Osteoblast (primary cell): ENCODE measurements at regions not wholly inside any gene's neighbourhood (a gene's known extent, or its start where the extent isn't known, plus 50 kb on each side); places are given as distances from the start of the nearest gene placed in this dataset.
"Not testable (repeated sequence)": the region's sequence is repeated elsewhere in the genome, so short reads cannot be mapped to it uniquely, and the experiment has no call there.

Experiments used
- DNase-seq: peaks from one replicate; pipeline ENCODE4 v3.0.0; 2011; ENCODE audit warnings: low spot score, mixed read lengths; ENCODE audit not compliant: insufficient read length; ENCODE audit errors: missing footprints
- H2AFZ ChIP-seq: 2 replicates; pipeline ENCODE4 v1.6.0; 2011; ENCODE audit warnings: mild to moderate bottlenecking, low read length
- H3K27ac ChIP-seq: 2 replicates; pipeline ENCODE4 v1.5.1; 2011; ENCODE audit warnings: mild to moderate bottlenecking, low read depth, low read length, moderate library complexity
- H3K27me3 ChIP-seq: 2 replicates; pipeline ENCODE4 v1.6.0; 2012; ENCODE audit warnings: mild to moderate bottlenecking, control low read depth, inconsistent platforms, low read length, moderate library complexity; ENCODE audit not compliant: insufficient read depth
- H3K36me3 ChIP-seq: 2 replicates; pipeline ENCODE4 v1.5.1; 2011; ENCODE audit warnings: mild to moderate bottlenecking, low read length, control low read depth, moderate library complexity; ENCODE audit not compliant: insufficient read depth
- H3K4me1 ChIP-seq: 2 replicates; pipeline ENCODE4 v1.5.1; 2011; ENCODE audit warnings: mild to moderate bottlenecking, low read length, control low read depth, moderate library complexity; ENCODE audit not compliant: insufficient read depth
- H3K4me2 ChIP-seq: 2 replicates; pipeline ENCODE4 v1.6.0; 2011; ENCODE audit warnings: mild to moderate bottlenecking, low read length; ENCODE audit not compliant: insufficient read depth
- H3K4me3 ChIP-seq: fragments of 200-600 bp; sonication (generic); 3 replicates; pipeline ENCODE4 v1.5.1; 2012; ENCODE audit warnings: mild to moderate bottlenecking, low read length, inconsistent platforms; ENCODE audit not compliant: insufficient read depth
- H3K79me2 ChIP-seq: 2 replicates; pipeline ENCODE4 v1.6.0; 2012; ENCODE audit warnings: mild to moderate bottlenecking, low read length, control low read depth, inconsistent platforms; ENCODE audit not compliant: insufficient read depth
- H3K9me3 ChIP-seq: 2 replicates; pipeline ENCODE4 v1.5.1; 2011; ENCODE audit warnings: low read depth, low read length, control low read depth
- H4K20me1 ChIP-seq: 2 replicates; pipeline ENCODE4 v1.6.0; 2012; ENCODE audit warnings: mild to moderate bottlenecking, low read length, control low read depth; ENCODE audit not compliant: insufficient read depth

DNA sequence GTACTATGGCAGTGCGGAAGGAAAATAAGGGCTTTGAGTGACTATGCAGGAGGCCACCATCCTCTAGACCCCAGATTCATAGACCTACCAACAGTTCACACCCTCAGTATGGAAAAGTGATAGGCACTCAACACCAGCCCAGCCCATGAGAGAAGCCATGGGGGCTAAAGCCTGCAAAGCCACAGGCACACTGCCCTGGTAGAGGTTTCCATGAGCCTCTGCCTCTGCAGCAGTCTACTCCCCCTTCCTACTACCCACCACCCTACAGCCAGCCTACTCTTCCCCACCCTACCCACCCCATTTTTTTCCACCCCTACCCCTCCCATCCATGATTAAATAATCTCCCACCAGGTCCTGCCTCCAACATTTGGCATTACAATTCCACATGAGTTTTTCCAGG is 241.9 kb downstream of the CWH43 start:
- H3K79me2 ChIP-seq, H2AFZ ChIP-seq, H3K36me3 ChIP-seq, H4K20me1 ChIP-seq, H3K4me3 ChIP-seq, H3K4me1 ChIP-seq, H3K27me3 ChIP-seq, DNase-seq, H3K27ac ChIP-seq, H3K9me3 ChIP-seq, H3K4me2 ChIP-seq: not testable (repeated sequence)

DNA sequence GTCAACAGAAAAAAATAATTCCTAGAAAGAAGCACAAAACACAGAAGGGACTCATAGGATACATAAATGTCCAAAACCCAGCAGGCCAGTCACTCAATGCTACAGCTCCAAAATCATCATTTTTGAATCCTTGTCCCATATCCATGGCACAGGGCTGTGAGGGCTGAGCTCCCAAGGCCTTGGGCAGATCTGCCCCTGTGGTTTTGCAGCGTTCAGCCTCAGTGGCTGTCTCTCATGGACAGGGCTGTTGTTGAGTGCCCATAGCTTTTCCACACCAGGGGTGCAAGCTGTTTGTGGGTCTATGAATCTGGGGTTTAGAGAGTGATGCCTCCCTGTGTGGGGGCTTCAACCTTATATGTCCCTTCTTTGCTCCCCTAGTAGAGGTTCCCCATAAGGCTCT is 243.2 kb downstream of the CWH43 start:
- not testable (repeated sequence) for H3K27me3 ChIP-seq, H2AFZ ChIP-seq, H3K4me2 ChIP-seq, H3K9me3 ChIP-seq, H3K36me3 ChIP-seq, H3K27ac ChIP-seq, H3K79me2 ChIP-seq, H3K4me1 ChIP-seq, DNase-seq, H4K20me1 ChIP-seq, H3K4me3 ChIP-seq

- not testable (repeated sequence) for H3K79me2 ChIP-seq, H3K27me3 ChIP-seq, H3K27ac ChIP-seq, H4K20me1 ChIP-seq, DNase-seq, H3K9me3 ChIP-seq, H3K4me2 ChIP-seq, H3K36me3 ChIP-seq, H3K4me1 ChIP-seq, H3K4me3 ChIP-seq, H2AFZ ChIP-seq
Measured at GRCh38 chr4:49229713-49230112, 243.6 kb downstream of the CWH43 start.

- not testable (repeated sequence) for H3K79me2 ChIP-seq, H3K9me3 ChIP-seq, H3K36me3 ChIP-seq, H3K4me3 ChIP-seq, H2AFZ ChIP-seq, H3K4me2 ChIP-seq, H4K20me1 ChIP-seq, H3K27ac ChIP-seq, H3K4me1 ChIP-seq, H3K27me3 ChIP-seq, DNase-seq
Measured at GRCh38 chr4:49233346-49233745, 247.3 kb downstream of the CWH43 start.

GRCh38 chr4:49233749-49234148 is 247.7 kb downstream of the CWH43 start:
- not testable (repeated sequence) for DNase-seq, H3K79me2 ChIP-seq, H3K27me3 ChIP-seq, H3K4me3 ChIP-seq, H4K20me1 ChIP-seq, H3K36me3 ChIP-seq, H3K27ac ChIP-seq, H3K4me1 ChIP-seq, H2AFZ ChIP-seq, H3K4me2 ChIP-seq, H3K9me3 ChIP-seq

GRCh38 chr4:49234382-49234781 is 248.3 kb downstream of the CWH43 start:
- H3K27ac ChIP-seq, H3K36me3 ChIP-seq, H2AFZ ChIP-seq, H3K79me2 ChIP-seq, DNase-seq, H4K20me1 ChIP-seq, H3K27me3 ChIP-seq, H3K4me2 ChIP-seq, H3K4me1 ChIP-seq, H3K4me3 ChIP-seq, H3K9me3 ChIP-seq: not testable (repeated sequence)

DNA sequence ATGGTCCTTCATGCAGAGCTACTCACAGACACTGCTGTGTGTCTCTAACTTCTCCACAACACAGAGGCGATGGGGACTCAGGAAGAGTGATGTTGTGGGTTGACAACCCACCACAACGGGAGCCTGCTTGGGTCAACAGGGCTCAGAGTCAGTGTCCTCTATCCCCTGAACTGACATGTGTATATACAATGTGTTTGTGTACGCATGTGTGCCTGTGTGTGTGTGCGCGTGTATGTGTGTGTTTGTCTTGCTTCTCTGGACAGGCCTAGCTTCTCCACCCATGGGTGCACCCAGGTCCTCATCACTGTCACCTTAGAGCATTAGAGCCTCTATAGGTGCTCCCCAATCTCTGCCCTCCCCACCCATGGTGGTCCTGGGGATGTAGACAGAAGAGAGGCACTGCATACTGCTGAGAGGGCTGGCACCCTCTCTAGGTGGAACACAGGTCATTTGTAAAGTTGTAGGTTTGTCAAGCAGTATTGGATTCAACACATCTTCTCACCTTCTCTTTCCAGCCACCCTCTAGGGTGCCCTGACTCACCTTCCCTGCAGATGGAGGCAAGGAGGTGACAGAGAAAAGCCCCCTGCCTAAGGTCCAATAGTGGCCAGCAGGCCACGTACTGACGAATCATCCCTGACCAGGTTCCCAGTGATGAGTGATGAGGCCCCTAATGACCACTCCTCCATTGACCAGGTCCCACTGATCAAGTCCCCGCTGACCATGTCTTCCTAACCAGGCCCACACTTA is 249.5 kb downstream of the CWH43 start:
- not testable (repeated sequence) for H3K9me3 ChIP-seq, H3K27me3 ChIP-seq, H2AFZ ChIP-seq, H3K4me3 ChIP-seq, H3K4me2 ChIP-seq, H3K4me1 ChIP-seq, H3K79me2 ChIP-seq, H4K20me1 ChIP-seq, DNase-seq, H3K27ac ChIP-seq, H3K36me3 ChIP-seq

- not testable (repeated sequence) for H3K4me2 ChIP-seq, H3K9me3 ChIP-seq, DNase-seq, H3K27ac ChIP-seq, H4K20me1 ChIP-seq, H3K36me3 ChIP-seq, H3K4me1 ChIP-seq, H3K4me3 ChIP-seq, H3K27me3 ChIP-seq, H3K79me2 ChIP-seq, H2AFZ ChIP-seq
Measured at GRCh38 chr4:49236474-49236873, 250.4 kb downstream of the CWH43 start.

- not testable (repeated sequence) for H3K9me3 ChIP-seq, H4K20me1 ChIP-seq, DNase-seq, H3K36me3 ChIP-seq, H2AFZ ChIP-seq, H3K4me1 ChIP-seq, H3K27ac ChIP-seq, H3K4me3 ChIP-seq, H3K4me2 ChIP-seq, H3K79me2 ChIP-seq, H3K27me3 ChIP-seq
Measured at GRCh38 chr4:49241295-49241694, 255.2 kb downstream of the CWH43 start.
